HL-60 (cell line): ENCODE measurements at regions not wholly inside any gene's neighbourhood (a gene's known extent, or its start where the extent isn't known, plus 50 kb on each side); places are given as distances from the start of the nearest gene placed in this dataset.

Experiments used
- GABPA ChIP-seq: IDR thresholded peaks from 2 replicates; pipeline ENCODE4 v1.6.1; 2012; ENCODE audit warnings: low read depth
- POLR2AphosphoS5 ChIP-seq: IDR thresholded peaks from 2 replicates; pipeline ENCODE4 v1.6.1; 2012; ENCODE audit warnings: low read depth
- SPI1 ChIP-seq: IDR thresholded peaks from 2 replicates; pipeline ENCODE4 v1.6.1; 2012; ENCODE audit warnings: low read depth, mild to moderate bottlenecking, borderline replicate concordance
- TF ChIP-seq, protein P1 (sequence below): IDR thresholded peaks from one replicate; pipeline ENCODE4 v1.5.1; 2011; ENCODE audit warnings: low read length, control low read depth, inconsistent platforms; ENCODE audit not compliant: insufficient read depth
- TF ChIP-seq, protein P2 (sequence below): IDR thresholded peaks from 2 replicates; pipeline ENCODE4 v1.6.1; 2012; ENCODE audit warnings: low read depth; ENCODE audit not compliant: insufficient replicate concordance

DNA sequence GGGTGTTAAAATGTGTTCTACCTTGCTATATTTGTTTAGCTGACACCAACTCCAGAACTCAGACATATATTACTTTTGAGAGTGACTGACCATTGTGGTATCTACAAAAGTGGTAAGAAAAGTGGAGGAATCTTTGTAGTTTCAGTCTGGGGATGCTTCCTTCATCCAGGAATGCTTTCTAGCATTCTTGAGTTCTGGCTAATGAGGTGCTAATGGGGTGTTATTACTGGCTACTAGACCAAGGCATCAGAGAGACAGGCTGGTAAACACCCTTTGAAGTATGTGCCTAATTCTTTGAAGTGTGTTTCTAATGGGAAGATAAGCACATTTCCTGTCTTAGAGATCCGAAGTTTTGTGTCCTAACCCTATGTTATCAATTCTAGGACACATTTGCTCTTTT, 310.4 kb downstream of the SPRY1 start:
- TF ChIP-seq, protein P1, sequence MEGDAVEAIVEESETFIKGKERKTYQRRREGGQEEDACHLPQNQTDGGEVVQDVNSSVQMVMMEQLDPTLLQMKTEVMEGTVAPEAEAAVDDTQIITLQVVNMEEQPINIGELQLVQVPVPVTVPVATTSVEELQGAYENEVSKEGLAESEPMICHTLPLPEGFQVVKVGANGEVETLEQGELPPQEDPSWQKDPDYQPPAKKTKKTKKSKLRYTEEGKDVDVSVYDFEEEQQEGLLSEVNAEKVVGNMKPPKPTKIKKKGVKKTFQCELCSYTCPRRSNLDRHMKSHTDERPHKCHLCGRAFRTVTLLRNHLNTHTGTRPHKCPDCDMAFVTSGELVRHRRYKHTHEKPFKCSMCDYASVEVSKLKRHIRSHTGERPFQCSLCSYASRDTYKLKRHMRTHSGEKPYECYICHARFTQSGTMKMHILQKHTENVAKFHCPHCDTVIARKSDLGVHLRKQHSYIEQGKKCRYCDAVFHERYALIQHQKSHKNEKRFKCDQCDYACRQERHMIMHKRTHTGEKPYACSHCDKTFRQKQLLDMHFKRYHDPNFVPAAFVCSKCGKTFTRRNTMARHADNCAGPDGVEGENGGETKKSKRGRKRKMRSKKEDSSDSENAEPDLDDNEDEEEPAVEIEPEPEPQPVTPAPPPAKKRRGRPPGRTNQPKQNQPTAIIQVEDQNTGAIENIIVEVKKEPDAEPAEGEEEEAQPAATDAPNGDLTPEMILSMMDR: no peak
- no peak for TF ChIP-seq POLR2AphosphoS5
- TF ChIP-seq, protein P2, sequence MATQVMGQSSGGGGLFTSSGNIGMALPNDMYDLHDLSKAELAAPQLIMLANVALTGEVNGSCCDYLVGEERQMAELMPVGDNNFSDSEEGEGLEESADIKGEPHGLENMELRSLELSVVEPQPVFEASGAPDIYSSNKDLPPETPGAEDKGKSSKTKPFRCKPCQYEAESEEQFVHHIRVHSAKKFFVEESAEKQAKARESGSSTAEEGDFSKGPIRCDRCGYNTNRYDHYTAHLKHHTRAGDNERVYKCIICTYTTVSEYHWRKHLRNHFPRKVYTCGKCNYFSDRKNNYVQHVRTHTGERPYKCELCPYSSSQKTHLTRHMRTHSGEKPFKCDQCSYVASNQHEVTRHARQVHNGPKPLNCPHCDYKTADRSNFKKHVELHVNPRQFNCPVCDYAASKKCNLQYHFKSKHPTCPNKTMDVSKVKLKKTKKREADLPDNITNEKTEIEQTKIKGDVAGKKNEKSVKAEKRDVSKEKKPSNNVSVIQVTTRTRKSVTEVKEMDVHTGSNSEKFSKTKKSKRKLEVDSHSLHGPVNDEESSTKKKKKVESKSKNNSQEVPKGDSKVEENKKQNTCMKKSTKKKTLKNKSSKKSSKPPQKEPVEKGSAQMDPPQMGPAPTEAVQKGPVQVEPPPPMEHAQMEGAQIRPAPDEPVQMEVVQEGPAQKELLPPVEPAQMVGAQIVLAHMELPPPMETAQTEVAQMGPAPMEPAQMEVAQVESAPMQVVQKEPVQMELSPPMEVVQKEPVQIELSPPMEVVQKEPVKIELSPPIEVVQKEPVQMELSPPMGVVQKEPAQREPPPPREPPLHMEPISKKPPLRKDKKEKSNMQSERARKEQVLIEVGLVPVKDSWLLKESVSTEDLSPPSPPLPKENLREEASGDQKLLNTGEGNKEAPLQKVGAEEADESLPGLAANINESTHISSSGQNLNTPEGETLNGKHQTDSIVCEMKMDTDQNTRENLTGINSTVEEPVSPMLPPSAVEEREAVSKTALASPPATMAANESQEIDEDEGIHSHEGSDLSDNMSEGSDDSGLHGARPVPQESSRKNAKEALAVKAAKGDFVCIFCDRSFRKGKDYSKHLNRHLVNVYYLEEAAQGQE: no peak
- TF ChIP-seq SPI1: no peak
- no peak for TF ChIP-seq GABPA
